GM23338 (cell line): ENCODE measurements at regions not wholly inside any gene's neighbourhood (a gene's known extent, or its start where the extent isn't known, plus 50 kb on each side); places are given as distances from the start of the nearest gene placed in this dataset.

Experiments
- ATAC-seq: fragments of 200-7000 bp; cut with Tn5 transposase; 3 replicates; pipeline ENCODE4 v1.9.1; 2020
- DNase-seq: peaks from one replicate; pipeline ENCODE4 v3.0.0-alpha.2; 2015; ENCODE audit warnings: low spot score
- H2AFZ ChIP-seq: fragments of 200-600 bp; sonication (generic); 2 replicates; pipeline ENCODE4 v1.8.0; 2016; ENCODE audit warnings: antibody characterized with exemption, mild to moderate bottlenecking, moderate library complexity
- H3F3A ChIP-seq: fragments of 200-600 bp; sonication (generic); replicated peaks from 2 replicates; pipeline ENCODE4 v1.8.0; 2017; ENCODE audit warnings: antibody characterized with exemption, mixed run types, low read depth
- H3K27ac ChIP-seq: fragments of 200-600 bp; sonication (generic); 2 replicates; pipeline ENCODE4 v1.6.1; 2016; ENCODE audit warnings: low read depth
- H3K27me3 ChIP-seq: fragments of 200-600 bp; sonication (generic); 2 replicates; pipeline ENCODE4 v1.8.0; 2016; ENCODE audit warnings: mild to moderate bottlenecking, mixed run types, moderate library complexity; ENCODE audit not compliant: insufficient read depth
- H3K36me3 ChIP-seq: fragments of 200-600 bp; sonication (generic); 2 replicates; pipeline ENCODE4 v1.8.0; 2016; ENCODE audit warnings: mild to moderate bottlenecking; ENCODE audit not compliant: insufficient read depth
- H3K4me1 ChIP-seq: fragments of 200-600 bp; sonication (generic); 2 replicates; pipeline ENCODE4 v1.8.0; 2016; ENCODE audit warnings: mild to moderate bottlenecking, moderate library complexity; ENCODE audit not compliant: insufficient read depth
- H3K4me2 ChIP-seq: fragments of 200-600 bp; sonication (generic); 2 replicates; pipeline ENCODE4 v1.7.1; 2017; ENCODE audit warnings: mixed run types
- H3K4me3 ChIP-seq: fragments of 200-600 bp; sonication (generic); 2 replicates; pipeline ENCODE4 v1.6.1; 2016; ENCODE audit warnings: mixed run types
- H3K79me2 ChIP-seq: fragments of 200-600 bp; sonication (generic); replicated peaks from 2 replicates; pipeline ENCODE4 v1.8.0; 2017; ENCODE audit warnings: mild to moderate bottlenecking; ENCODE audit not compliant: insufficient read depth
- H3K9me2 ChIP-seq: fragments of 200-600 bp; sonication (generic); 2 replicates; pipeline ENCODE4 v1.8.0; 2017; ENCODE audit not compliant: insufficient read depth
- H4K20me1 ChIP-seq: fragments of 200-600 bp; sonication (generic); replicated peaks from 2 replicates; pipeline ENCODE4 v1.8.0; 2017; ENCODE audit warnings: mild to moderate bottlenecking; ENCODE audit not compliant: insufficient read depth
- H3K27ac Mint-ChIP-seq: 2 replicates; pipeline ENCODE4 v1.8.0; 2020; ENCODE audit warnings: inconsistent platforms, mild to moderate bottlenecking, moderate library complexity, mixed read lengths
- H3K27me3 Mint-ChIP-seq: 3 replicates; pipeline ENCODE4 v1.8.0; 2022; ENCODE audit warnings: low read depth, mild to moderate bottlenecking, moderate library complexity, mixed read lengths, inconsistent platforms; ENCODE audit not compliant: insufficient read depth, poor library complexity
- H3K36me3 Mint-ChIP-seq: 3 replicates; pipeline ENCODE4 v1.8.0; 2021; ENCODE audit warnings: low read depth, mild to moderate bottlenecking, inconsistent platforms, moderate library complexity, mixed read lengths
- H3K4me1 Mint-ChIP-seq: 3 replicates; pipeline ENCODE4 v1.8.0; 2020; ENCODE audit warnings: mild to moderate bottlenecking, inconsistent platforms, mixed read lengths
- H3K4me3 Mint-ChIP-seq: 3 replicates; pipeline ENCODE4 v1.8.0; 2021; ENCODE audit warnings: moderate library complexity, mild to moderate bottlenecking, inconsistent platforms, mixed read lengths
- H3K9me3 Mint-ChIP-seq: 3 replicates; pipeline ENCODE4 v1.8.0; 2020; ENCODE audit warnings: moderate library complexity, mild to moderate bottlenecking, inconsistent platforms, mixed read lengths
- CREB1 ChIP-seq: fragments of 250-450 bp; sonication (Bioruptor Pico); IDR thresholded peaks from 2 replicates; pipeline ENCODE4 v1.5.0; 2020; ENCODE audit warnings: low read depth, mild to moderate bottlenecking, moderate library complexity
- ETS1 ChIP-seq: IDR thresholded peaks from 2 replicates; pipeline ENCODE4 v1.6.1; 2016; ENCODE audit warnings: antibody characterized with exemption
- EZH2 ChIP-seq: fragments of 200-600 bp; sonication (generic); IDR thresholded peaks from one replicate; pipeline ENCODE4 v1.8.0; 2017; ENCODE audit warnings: antibody characterized with exemption, mild to moderate bottlenecking, low read depth; ENCODE audit not compliant: unreplicated experiment
- EZH2phosphoT487 ChIP-seq: fragments of 200-600 bp; sonication (generic); IDR thresholded peaks from one replicate; pipeline ENCODE4 v1.8.1; 2018; ENCODE audit warnings: antibody characterized with exemption; ENCODE audit not compliant: unreplicated experiment
- JUNB ChIP-seq: IDR thresholded peaks from one replicate; pipeline ENCODE4 v1.6.1; 2016; ENCODE audit warnings: antibody characterized with exemption; ENCODE audit not compliant: unreplicated experiment
- NANOG ChIP-seq: IDR thresholded peaks from 2 replicates; pipeline ENCODE4 v1.6.1; 2016; ENCODE audit warnings: antibody characterized with exemption, borderline replicate concordance
- POLR2AphosphoS5 ChIP-seq: IDR thresholded peaks from 2 replicates; pipeline ENCODE4 v1.6.1; 2016; ENCODE audit warnings: antibody characterized with exemption, low read depth
- STAT1 ChIP-seq: IDR thresholded peaks from one replicate; pipeline ENCODE4 v1.6.1; 2016; ENCODE audit warnings: antibody characterized with exemption; ENCODE audit not compliant: unreplicated experiment
- ZNF114 ChIP-seq: fragments of 250-450 bp; sonication (Bioruptor Pico); IDR thresholded peaks from 2 replicates; pipeline ENCODE4 v1.5.0; 2020; ENCODE audit warnings: mild to moderate bottlenecking, moderate library complexity
- TF ChIP-seq, protein P1 (sequence below): fragments of 250-450 bp; sonication (Bioruptor Pico); IDR thresholded peaks from 2 replicates; pipeline ENCODE4 v1.5.0; 2020; ENCODE audit warnings: mild to moderate bottlenecking, moderate library complexity
- TF ChIP-seq, protein P2 (sequence below): IDR thresholded peaks from one replicate; pipeline ENCODE4 v1.6.1; 2018; ENCODE audit warnings: antibody characterized with exemption; ENCODE audit not compliant: unreplicated experiment

DNA sequence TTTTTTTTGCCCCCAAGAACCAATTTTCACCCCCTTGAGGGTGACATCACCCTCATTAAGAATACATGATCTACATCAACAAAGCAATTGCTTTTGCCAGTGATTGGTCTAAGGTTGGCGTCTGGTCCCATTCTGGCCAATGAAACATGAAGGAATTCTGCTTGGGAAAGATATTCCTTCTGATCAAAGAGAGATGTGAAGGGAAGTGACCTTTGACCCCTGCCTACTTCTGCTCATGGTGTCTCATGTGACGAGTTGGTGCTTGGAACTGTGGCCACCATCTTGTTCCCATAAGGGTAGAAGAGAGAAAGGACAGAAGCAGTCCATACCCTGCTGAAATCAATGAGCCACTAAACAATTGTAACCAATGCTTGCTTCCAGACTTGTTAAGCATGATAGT, 85.1 kb downstream of the LBH start (continued):
- TF ChIP-seq, protein P1, sequence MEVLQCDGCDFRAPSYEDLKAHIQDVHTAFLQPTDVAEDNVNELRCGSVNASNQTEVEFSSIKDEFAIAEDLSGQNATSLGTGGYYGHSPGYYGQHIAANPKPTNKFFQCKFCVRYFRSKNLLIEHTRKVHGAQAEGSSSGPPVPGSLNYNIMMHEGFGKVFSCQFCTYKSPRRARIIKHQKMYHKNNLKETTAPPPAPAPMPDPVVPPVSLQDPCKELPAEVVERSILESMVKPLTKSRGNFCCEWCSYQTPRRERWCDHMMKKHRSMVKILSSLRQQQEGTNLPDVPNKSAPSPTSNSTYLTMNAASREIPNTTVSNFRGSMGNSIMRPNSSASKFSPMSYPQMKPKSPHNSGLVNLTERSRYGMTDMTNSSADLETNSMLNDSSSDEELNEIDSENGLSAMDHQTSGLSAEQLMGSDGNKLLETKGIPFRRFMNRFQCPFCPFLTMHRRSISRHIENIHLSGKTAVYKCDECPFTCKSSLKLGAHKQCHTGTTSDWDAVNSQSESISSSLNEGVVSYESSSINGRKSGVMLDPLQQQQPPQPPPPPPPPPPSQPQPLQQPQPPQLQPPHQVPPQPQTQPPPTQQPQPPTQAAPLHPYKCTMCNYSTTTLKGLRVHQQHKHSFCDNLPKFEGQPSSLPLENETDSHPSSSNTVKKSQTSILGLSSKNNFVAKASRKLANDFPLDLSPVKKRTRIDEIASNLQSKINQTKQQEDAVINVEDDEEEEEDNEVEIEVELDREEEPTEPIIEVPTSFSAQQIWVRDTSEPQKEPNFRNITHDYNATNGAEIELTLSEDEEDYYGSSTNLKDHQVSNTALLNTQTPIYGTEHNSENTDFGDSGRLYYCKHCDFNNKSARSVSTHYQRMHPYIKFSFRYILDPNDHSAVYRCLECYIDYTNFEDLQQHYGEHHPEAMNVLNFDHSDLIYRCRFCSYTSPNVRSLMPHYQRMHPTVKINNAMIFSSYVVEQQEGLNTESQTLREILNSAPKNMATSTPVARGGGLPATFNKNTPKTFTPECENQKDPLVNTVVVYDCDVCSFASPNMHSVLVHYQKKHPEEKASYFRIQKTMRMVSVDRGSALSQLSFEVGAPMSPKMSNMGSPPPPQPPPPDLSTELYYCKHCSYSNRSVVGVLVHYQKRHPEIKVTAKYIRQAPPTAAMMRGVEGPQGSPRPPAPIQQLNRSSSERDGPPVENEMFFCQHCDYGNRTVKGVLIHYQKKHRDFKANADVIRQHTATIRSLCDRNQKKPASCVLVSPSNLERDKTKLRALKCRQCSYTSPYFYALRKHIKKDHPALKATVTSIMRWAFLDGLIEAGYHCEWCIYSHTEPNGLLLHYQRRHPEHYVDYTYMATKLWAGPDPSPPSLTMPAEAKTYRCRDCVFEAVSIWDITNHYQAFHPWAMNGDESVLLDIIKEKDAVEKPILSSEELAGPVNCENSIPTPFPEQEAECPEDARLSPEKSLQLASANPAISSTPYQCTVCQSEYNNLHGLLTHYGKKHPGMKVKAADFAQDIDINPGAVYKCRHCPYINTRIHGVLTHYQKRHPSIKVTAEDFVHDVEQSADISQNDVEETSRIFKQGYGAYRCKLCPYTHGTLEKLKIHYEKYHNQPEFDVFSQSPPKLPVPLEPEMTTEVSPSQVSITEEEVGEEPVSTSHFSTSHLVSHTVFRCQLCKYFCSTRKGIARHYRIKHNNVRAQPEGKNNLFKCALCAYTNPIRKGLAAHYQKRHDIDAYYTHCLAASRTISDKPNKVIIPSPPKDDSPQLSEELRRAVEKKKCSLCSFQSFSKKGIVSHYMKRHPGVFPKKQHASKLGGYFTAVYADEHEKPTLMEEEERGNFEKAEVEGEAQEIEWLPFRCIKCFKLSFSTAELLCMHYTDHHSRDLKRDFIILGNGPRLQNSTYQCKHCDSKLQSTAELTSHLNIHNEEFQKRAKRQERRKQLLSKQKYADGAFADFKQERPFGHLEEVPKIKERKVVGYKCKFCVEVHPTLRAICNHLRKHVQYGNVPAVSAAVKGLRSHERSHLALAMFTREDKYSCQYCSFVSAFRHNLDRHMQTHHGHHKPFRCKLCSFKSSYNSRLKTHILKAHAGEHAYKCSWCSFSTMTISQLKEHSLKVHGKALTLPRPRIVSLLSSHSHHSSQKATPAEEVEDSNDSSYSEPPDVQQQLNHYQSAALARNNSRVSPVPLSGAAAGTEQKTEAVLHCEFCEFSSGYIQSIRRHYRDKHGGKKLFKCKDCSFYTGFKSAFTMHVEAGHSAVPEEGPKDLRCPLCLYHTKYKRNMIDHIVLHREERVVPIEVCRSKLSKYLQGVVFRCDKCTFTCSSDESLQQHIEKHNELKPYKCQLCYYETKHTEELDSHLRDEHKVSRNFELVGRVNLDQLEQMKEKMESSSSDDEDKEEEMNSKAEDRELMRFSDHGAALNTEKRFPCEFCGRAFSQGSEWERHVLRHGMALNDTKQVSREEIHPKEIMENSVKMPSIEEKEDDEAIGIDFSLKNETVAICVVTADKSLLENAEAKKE (CRISPR knock-in tag), result no peak
- no peak for TF ChIP-seq JUNB
- no peak for TF ChIP-seq ZNF114 (CRISPR knock-in tag)
- TF ChIP-seq EZH2, result no peak
- TF ChIP-seq POLR2AphosphoS5, result no peak
- no peak for TF ChIP-seq NANOG
- TF ChIP-seq STAT1, result no peak
- TF ChIP-seq ETS1, result no peak
- no peak for TF ChIP-seq CREB1 (CRISPR knock-in tag)

GRCh38 chr2:30318987-30319782, 87.9 kb downstream of the LBH start:
- H3K4me3 Mint-ChIP-seq, result no peak overlapping the region
- no peaks in the 10 kb centered on the region for H3K27me3 ChIP-seq
- no peaks in the 10 kb centered on the region for H3K36me3 ChIP-seq
- H3K27ac Mint-ChIP-seq, result no peak overlapping the region
- H3K4me1 ChIP-seq, result no peaks in the 10 kb centered on the region; the same call in 1 of the 2 replicates
- H3K4me2 ChIP-seq, result no peak overlapping the region
- H3K9me2 ChIP-seq, result peaks cover 7% of the 10 kb centered on the region; the same call in 1 of the 2 replicates
- H2AFZ ChIP-seq, result no peak overlapping the region
- H3K27me3 Mint-ChIP-seq, result peaks cover 6% of the 10 kb centered on the region
- no peaks in the 10 kb centered on the region for H3F3A ChIP-seq
- no peak for ATAC-seq
- H3K27ac ChIP-seq, result no peak overlapping the region
- H3K9me3 Mint-ChIP-seq, result no peaks in the 10 kb centered on the region
- H4K20me1 ChIP-seq, result no peaks in the 10 kb centered on the region
- H3K79me2 ChIP-seq, result no peaks in the 10 kb centered on the region
- no peak for DNase-seq
- peaks cover 14% of the 10 kb centered on the region for H3K4me1 Mint-ChIP-seq
- H3K36me3 Mint-ChIP-seq, result no peaks in the 10 kb centered on the region
- no peak overlapping the region for H3K4me3 ChIP-seq
- TF ChIP-seq NANOG (no peak), POLR2AphosphoS5 (no peak), EZH2phosphoT487 (no peak), JUNB (no peak), STAT1 (no peak)
- TF ChIP-seq, protein P2, sequence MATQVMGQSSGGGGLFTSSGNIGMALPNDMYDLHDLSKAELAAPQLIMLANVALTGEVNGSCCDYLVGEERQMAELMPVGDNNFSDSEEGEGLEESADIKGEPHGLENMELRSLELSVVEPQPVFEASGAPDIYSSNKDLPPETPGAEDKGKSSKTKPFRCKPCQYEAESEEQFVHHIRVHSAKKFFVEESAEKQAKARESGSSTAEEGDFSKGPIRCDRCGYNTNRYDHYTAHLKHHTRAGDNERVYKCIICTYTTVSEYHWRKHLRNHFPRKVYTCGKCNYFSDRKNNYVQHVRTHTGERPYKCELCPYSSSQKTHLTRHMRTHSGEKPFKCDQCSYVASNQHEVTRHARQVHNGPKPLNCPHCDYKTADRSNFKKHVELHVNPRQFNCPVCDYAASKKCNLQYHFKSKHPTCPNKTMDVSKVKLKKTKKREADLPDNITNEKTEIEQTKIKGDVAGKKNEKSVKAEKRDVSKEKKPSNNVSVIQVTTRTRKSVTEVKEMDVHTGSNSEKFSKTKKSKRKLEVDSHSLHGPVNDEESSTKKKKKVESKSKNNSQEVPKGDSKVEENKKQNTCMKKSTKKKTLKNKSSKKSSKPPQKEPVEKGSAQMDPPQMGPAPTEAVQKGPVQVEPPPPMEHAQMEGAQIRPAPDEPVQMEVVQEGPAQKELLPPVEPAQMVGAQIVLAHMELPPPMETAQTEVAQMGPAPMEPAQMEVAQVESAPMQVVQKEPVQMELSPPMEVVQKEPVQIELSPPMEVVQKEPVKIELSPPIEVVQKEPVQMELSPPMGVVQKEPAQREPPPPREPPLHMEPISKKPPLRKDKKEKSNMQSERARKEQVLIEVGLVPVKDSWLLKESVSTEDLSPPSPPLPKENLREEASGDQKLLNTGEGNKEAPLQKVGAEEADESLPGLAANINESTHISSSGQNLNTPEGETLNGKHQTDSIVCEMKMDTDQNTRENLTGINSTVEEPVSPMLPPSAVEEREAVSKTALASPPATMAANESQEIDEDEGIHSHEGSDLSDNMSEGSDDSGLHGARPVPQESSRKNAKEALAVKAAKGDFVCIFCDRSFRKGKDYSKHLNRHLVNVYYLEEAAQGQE, result no peak
